ENCODE measurements at regions not wholly inside any gene's neighbourhood (a gene's known extent, or its start where the extent isn't known, plus 50 kb on each side); places are given as distances from the start of the nearest gene placed in this dataset.

DNA sequence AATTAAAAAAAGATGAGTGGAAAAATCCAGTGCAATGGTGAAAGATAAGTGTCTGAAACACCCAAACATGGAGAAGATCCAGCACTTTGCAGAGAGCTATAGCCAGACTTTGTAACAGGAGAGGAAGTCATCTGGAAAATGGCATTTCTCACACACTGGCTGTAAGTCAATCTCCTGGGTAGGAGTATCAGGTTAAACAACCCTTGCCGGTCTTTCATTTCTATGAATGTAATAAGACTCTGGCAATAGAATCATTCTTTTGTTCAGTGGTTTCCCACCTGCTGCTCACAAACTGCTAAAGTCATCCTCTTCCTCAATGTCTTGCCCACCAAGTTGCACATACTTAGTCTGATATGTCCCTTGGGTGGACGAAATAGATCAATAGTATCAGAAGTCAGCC, 94.0 kb upstream of the ATP8A1 start:
- TF ChIP-seq, protein P1, sequence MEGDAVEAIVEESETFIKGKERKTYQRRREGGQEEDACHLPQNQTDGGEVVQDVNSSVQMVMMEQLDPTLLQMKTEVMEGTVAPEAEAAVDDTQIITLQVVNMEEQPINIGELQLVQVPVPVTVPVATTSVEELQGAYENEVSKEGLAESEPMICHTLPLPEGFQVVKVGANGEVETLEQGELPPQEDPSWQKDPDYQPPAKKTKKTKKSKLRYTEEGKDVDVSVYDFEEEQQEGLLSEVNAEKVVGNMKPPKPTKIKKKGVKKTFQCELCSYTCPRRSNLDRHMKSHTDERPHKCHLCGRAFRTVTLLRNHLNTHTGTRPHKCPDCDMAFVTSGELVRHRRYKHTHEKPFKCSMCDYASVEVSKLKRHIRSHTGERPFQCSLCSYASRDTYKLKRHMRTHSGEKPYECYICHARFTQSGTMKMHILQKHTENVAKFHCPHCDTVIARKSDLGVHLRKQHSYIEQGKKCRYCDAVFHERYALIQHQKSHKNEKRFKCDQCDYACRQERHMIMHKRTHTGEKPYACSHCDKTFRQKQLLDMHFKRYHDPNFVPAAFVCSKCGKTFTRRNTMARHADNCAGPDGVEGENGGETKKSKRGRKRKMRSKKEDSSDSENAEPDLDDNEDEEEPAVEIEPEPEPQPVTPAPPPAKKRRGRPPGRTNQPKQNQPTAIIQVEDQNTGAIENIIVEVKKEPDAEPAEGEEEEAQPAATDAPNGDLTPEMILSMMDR (IDR thresholded peaks at IDR 0.05), result no peak
- no peak for TF ChIP-seq POLR2A (IDR thresholded peaks at IDR 0.05)

All from upper lobe of left lung (tissue), 4 donors.